ENCODE measurements at regions not wholly inside any gene's neighbourhood (a gene's known extent, or its start where the extent isn't known, plus 50 kb on each side); places are given as distances from the start of the nearest gene placed in this dataset.

DNA sequence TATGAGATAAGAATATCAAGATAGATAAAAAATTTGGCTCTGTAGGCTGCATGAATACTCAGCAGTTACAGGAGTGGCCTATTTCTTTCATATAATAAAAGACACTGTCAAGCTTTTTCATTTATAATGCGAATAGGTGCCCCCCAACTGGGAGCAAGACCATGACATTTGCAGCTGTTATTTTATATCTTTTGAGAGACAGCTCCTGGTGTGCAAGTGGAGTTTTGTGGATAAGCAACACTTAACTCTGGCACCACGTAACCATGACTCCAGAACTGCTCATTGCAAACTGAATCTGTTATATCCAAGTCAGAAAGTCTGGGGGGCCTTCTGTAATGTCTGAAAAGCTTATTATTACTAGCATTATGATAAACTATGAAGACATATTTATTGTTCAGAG lies 1372.4 kb downstream of the C4orf33 start:
- Histone ChIP-seq H4K20me1 (ENCODE audit: control insufficient read depth, insufficient read depth, low read length, poor library complexity, severe bottlenecking) (no peaks in the 10 kb centered on the region), H3K9ac (ENCODE audit: low read length) (no peak overlapping the region), H3K79me2 (ENCODE audit: control insufficient read depth, insufficient read depth, low read length) (no peaks in the 10 kb centered on the region), H3K4me1 (ENCODE audit: control insufficient read depth in 2 of 2, insufficient read depth in 2 of 2, low read length in 2 of 2) (no peaks in the 10 kb centered on the region), H3K36me3 (replicated peaks in 1 of 2; ENCODE audit: control extremely low read depth in 1 of 2, control insufficient read depth in 1 of 2, extremely low read depth in 1 of 2, insufficient read depth in 2 of 2, low read length in 1 of 2) (no peaks in the 10 kb centered on the region), H3K4me3 (ENCODE audit: control extremely low read depth in 1 of 5, extremely low read depth in 1 of 5, insufficient read depth in 1 of 5, low read depth in 2 of 5, low read length in 4 of 5) (no peak overlapping the region), H2AFZ (ENCODE audit: insufficient read depth, low read depth, low read length, poor library complexity, severe bottlenecking) (no peak overlapping the region), H3K27ac (ENCODE audit: low read length in 2 of 2) (no peak overlapping the region), H3K27me3 (replicated peaks in 1 of 4; ENCODE audit: control extremely low read depth in 1 of 4, control insufficient read depth in 3 of 4, insufficient read depth in 4 of 4, low read length in 3 of 4) (no peaks in the 10 kb centered on the region), H3K9me3 (ENCODE audit: control extremely low read depth in 1 of 3, control insufficient read depth in 2 of 3, insufficient read depth in 1 of 3, low read length in 2 of 3) (no peaks in the 10 kb centered on the region), H3K4me2 (replicated peaks; ENCODE audit: low read depth, low read length, poor library complexity, severe bottlenecking) (no peak overlapping the region)
- no peaks in the 10 kb centered on the region for H3K4me1 Mint-ChIP-seq
- intact Hi-C loops (cut with micrococcal nuclease): no loop called here
- CTCF ChIA-PET: no interaction called here
- no CpG with 5 or more reads among the region's 2 CpGs for WGBS (ENCODE audit: insufficient coverage)
- no peaks in the 10 kb centered on the region for H3K27me3 Mint-ChIP-seq
- no peak for TF ChIP-seq EZH2 (IDR thresholded peaks at IDR 0.05; ENCODE audit: borderline replicate concordance, insufficient read depth, low read depth, low read length, poor library complexity, severe bottlenecking)
- TF ChIP-seq, protein P1, sequence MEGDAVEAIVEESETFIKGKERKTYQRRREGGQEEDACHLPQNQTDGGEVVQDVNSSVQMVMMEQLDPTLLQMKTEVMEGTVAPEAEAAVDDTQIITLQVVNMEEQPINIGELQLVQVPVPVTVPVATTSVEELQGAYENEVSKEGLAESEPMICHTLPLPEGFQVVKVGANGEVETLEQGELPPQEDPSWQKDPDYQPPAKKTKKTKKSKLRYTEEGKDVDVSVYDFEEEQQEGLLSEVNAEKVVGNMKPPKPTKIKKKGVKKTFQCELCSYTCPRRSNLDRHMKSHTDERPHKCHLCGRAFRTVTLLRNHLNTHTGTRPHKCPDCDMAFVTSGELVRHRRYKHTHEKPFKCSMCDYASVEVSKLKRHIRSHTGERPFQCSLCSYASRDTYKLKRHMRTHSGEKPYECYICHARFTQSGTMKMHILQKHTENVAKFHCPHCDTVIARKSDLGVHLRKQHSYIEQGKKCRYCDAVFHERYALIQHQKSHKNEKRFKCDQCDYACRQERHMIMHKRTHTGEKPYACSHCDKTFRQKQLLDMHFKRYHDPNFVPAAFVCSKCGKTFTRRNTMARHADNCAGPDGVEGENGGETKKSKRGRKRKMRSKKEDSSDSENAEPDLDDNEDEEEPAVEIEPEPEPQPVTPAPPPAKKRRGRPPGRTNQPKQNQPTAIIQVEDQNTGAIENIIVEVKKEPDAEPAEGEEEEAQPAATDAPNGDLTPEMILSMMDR (IDR thresholded peaks at IDR 0.05): no peak
- no peak for DNase-seq
- no peak overlapping the region for H3K27ac Mint-ChIP-seq
- POLR2A ChIA-PET: no interaction called here
- H3K4me3 Mint-ChIP-seq: no peak overlapping the region
- H3K9me3 Mint-ChIP-seq (ENCODE audit: insufficient read depth): no peaks in the 10 kb centered on the region
- no peak for ATAC-seq (ENCODE audit: low read depth)

DNA sequence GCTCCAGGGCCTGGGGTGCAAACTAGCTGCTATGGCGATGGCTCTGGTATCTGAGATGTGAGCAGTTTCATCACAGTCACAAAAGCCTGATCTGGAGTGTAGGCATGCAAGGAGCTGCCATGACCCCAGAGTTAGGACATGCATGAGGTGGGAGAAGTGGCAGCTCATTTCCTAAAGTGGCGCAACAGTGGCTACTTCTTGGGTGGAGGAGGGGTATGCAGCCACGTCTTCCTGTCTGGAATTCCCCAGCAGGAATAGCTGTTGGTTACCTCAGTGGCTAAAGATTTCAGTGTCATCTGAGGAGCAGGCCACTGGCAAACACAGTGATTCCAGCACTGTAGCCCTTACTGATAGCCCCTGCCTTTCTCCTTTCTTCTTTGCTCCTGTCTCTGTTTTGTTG lies 1382.5 kb downstream of the C4orf33 start:
- H3K4me3 Mint-ChIP-seq: no peak overlapping the region
- H3K4me2 ChIP-seq (replicated peaks; ENCODE audit: low read depth, low read length, poor library complexity, severe bottlenecking): no peak overlapping the region
- H4K20me1 ChIP-seq (ENCODE audit: control insufficient read depth, insufficient read depth, low read length, poor library complexity, severe bottlenecking): no peaks in the 10 kb centered on the region
- POLR2A ChIA-PET: no interaction called here
- H3K4me3 ChIP-seq (ENCODE audit: control extremely low read depth in 1 of 5, extremely low read depth in 1 of 5, insufficient read depth in 1 of 5, low read depth in 2 of 5, low read length in 4 of 5): no peak overlapping the region
- no peaks in the 10 kb centered on the region for H3K4me1 Mint-ChIP-seq
- CTCF ChIA-PET: no interaction called here
- no peaks in the 10 kb centered on the region for H3K9me3 ChIP-seq (ENCODE audit: control extremely low read depth in 1 of 3, control insufficient read depth in 2 of 3, insufficient read depth in 1 of 3, low read length in 2 of 3)
- no peaks in the 10 kb centered on the region for H3K9me3 Mint-ChIP-seq (ENCODE audit: insufficient read depth)
- WGBS (ENCODE audit: insufficient coverage): 73% methylated on average over 3 of the region's 3 CpGs
- no peaks in the 10 kb centered on the region for H3K36me3 ChIP-seq (replicated peaks in 1 of 2; ENCODE audit: control extremely low read depth in 1 of 2, control insufficient read depth in 1 of 2, extremely low read depth in 1 of 2, insufficient read depth in 2 of 2, low read length in 1 of 2)
- H2AFZ ChIP-seq (ENCODE audit: insufficient read depth, low read depth, low read length, poor library complexity, severe bottlenecking): no peak overlapping the region
- intact Hi-C loops (cut with micrococcal nuclease): no loop called here
- TF ChIP-seq, protein P1 (IDR thresholded peaks at IDR 0.05): no peak
- no peak for TF ChIP-seq EZH2 (IDR thresholded peaks at IDR 0.05; ENCODE audit: borderline replicate concordance, insufficient read depth, low read depth, low read length, poor library complexity, severe bottlenecking)
- no peaks in the 10 kb centered on the region for H3K79me2 ChIP-seq (ENCODE audit: control insufficient read depth, insufficient read depth, low read length)
- H3K27ac ChIP-seq (ENCODE audit: low read length in 2 of 2): no peak overlapping the region
- H3K4me1 ChIP-seq (ENCODE audit: control insufficient read depth in 2 of 2, insufficient read depth in 2 of 2, low read length in 2 of 2): no peaks in the 10 kb centered on the region
- no peak for DNase-seq
- H3K27me3 ChIP-seq (replicated peaks in 1 of 4; ENCODE audit: control extremely low read depth in 1 of 4, control insufficient read depth in 3 of 4, insufficient read depth in 4 of 4, low read length in 3 of 4): no peaks in the 10 kb centered on the region
- no peak overlapping the region for H3K27ac Mint-ChIP-seq
- no peak overlapping the region for H3K9ac ChIP-seq (ENCODE audit: low read length)
- ATAC-seq (ENCODE audit: low read depth): no peak
- no peaks in the 10 kb centered on the region for H3K27me3 Mint-ChIP-seq

All from B cell (primary cell).